Liver (tissue), 8 donors: ENCODE measurements at regions not wholly inside any gene's neighbourhood (a gene's known extent, or its start where the extent isn't known, plus 50 kb on each side); places are given as distances from the start of the nearest gene placed in this dataset.

Experiments used
- DNase-seq: peaks from one replicate; pipeline ENCODE4 v3.0.0-alpha.2; 2017; ENCODE audit warnings: low spot score
- H3K27ac ChIP-seq, 2 donors: one replicate each; pipeline ENCODE4 v1.7.0; 2013; ENCODE audit warnings: inconsistent platforms in 2 of 2, low read length in 2 of 2, control low read depth in 1 of 2, low read depth in 1 of 2, mild to moderate bottlenecking in 1 of 2
- H3K27me3 ChIP-seq, 4 donors: one replicate each; pipeline versions ENCODE4 v1.6.1 to v1.7.0; 2013; ENCODE audit warnings: low read length in 3 of 4, inconsistent platforms in 1 of 4, mild to moderate bottlenecking in 1 of 4, moderate library complexity in 1 of 4; ENCODE audit not compliant: control insufficient read depth in 4 of 4, insufficient read depth in 4 of 4
- H3K36me3 ChIP-seq, 4 donors: one replicate each; pipeline versions ENCODE4 v1.6.1 to v1.7.0; 2013; ENCODE audit warnings: low read length in 3 of 4, mild to moderate bottlenecking in 3 of 4, low read depth in 1 of 4, moderate library complexity in 1 of 4; ENCODE audit not compliant: control insufficient read depth in 4 of 4, insufficient read depth in 3 of 4
- H3K4me1 ChIP-seq, 4 donors: one replicate each; pipeline versions ENCODE4 v1.6.1 to v1.7.0; 2013; ENCODE audit warnings: low read length in 3 of 4, mild to moderate bottlenecking in 3 of 4, moderate library complexity in 1 of 4; ENCODE audit not compliant: control insufficient read depth in 4 of 4, insufficient read depth in 4 of 4
- H3K4me3 ChIP-seq, 3 donors: one replicate each; pipeline versions ENCODE4 v1.6.1 to v1.7.0; 2013; ENCODE audit warnings: low read length in 3 of 3, control low read depth in 1 of 3, low read depth in 1 of 3, mild to moderate bottlenecking in 1 of 3
- H3K9ac ChIP-seq, 2 donors: one replicate each; pipeline ENCODE4 v1.7.0; 2013; ENCODE audit warnings: low read length in 2 of 2, mild to moderate bottlenecking in 2 of 2, moderate library complexity in 2 of 2, control low read depth in 1 of 2, low read depth in 1 of 2
- H3K9me3 ChIP-seq, 4 donors: one replicate each; pipeline versions ENCODE4 v1.6.1 to v1.7.0; 2013; ENCODE audit warnings: low read length in 3 of 4; ENCODE audit not compliant: control insufficient read depth in 4 of 4
- ATF3 ChIP-seq: IDR thresholded peaks from 2 replicates; pipeline ENCODE4 v1.6.1; 2016; ENCODE audit warnings: antibody characterized with exemption
- CTCF ChIP-seq: fragments of 150-350 bp; IDR thresholded peaks from 2 replicates; pipeline ENCODE4 v1.5.1; 2017; ENCODE audit warnings: improper control_type of control experiment, low read depth, low read length; ENCODE audit not compliant: missing input control
- EGR1 ChIP-seq, 2 donors: IDR thresholded peaks; 2 replicates each; pipeline ENCODE4 v1.6.1; 2016 to 2018; ENCODE audit warnings: antibody characterized with exemption in 2 of 2, low read depth in 2 of 2
- FOXA1 ChIP-seq: IDR thresholded peaks from 2 replicates; pipeline ENCODE4 v1.6.1; 2016; ENCODE audit warnings: antibody characterized with exemption
- GABPA ChIP-seq, 2 donors: IDR thresholded peaks in 1 of 2; conservative IDR thresholded peaks in 1 of 2; 2 replicates each; pipeline ENCODE4 v1.6.1; 2016; ENCODE audit warnings: antibody characterized with exemption in 2 of 2, mild to moderate bottlenecking in 1 of 2, moderate library complexity in 1 of 2
- HNF4A ChIP-seq, 2 donors: conservative IDR thresholded peaks; 2 replicates each; pipeline ENCODE4 v1.6.1; 2016; ENCODE audit warnings: antibody characterized with exemption in 2 of 2, mild to moderate bottlenecking in 2 of 2
- JUND ChIP-seq, 2 donors: IDR thresholded peaks; 2 replicates each; pipeline ENCODE4 v1.6.1; 2016; ENCODE audit warnings: antibody characterized with exemption in 2 of 2
- NR2F2 ChIP-seq: IDR thresholded peaks from 2 replicates; pipeline ENCODE4 v1.6.1; 2016; ENCODE audit warnings: antibody characterized with exemption
- RAD21 ChIP-seq, 2 donors: IDR thresholded peaks; 2 replicates each; pipeline ENCODE4 v1.6.1; 2016; ENCODE audit warnings: antibody characterized with exemption in 2 of 2, mild to moderate bottlenecking in 2 of 2
- REST ChIP-seq: IDR thresholded peaks from 2 replicates; pipeline ENCODE4 v1.6.1; 2016; ENCODE audit warnings: antibody characterized with exemption, mild to moderate bottlenecking
- RXRA ChIP-seq, 2 donors: IDR thresholded peaks; 2 replicates each; pipeline ENCODE4 v1.6.1; 2017 to 2018; ENCODE audit warnings: antibody characterized with exemption in 2 of 2, mild to moderate bottlenecking in 1 of 2
- SP1 ChIP-seq: IDR thresholded peaks from 2 replicates; pipeline ENCODE4 v1.6.1; 2018; ENCODE audit warnings: antibody characterized with exemption, mild to moderate bottlenecking
- TAF1 ChIP-seq: conservative IDR thresholded peaks from 2 replicates; pipeline ENCODE4 v1.6.1; 2016; ENCODE audit warnings: antibody characterized with exemption, mild to moderate bottlenecking
- YY1 ChIP-seq: IDR thresholded peaks from 2 replicates; pipeline ENCODE4 v1.6.1; 2016; ENCODE audit warnings: antibody characterized with exemption, mild to moderate bottlenecking
- ZBTB33 ChIP-seq: IDR thresholded peaks from 2 replicates; pipeline ENCODE4 v1.6.1; 2016; ENCODE audit warnings: antibody characterized with exemption
- WGBS: extraction: QIAGEN DNeasy Blood & Tissue Kit; methylation state at CpG from one replicate; pipeline ENCODE4 v1.1.7; 2013; 5-methylcytosine and 5-hydroxymethylcytosine counted together
- donor health status: healthy.
- donor health status: healthy.
- donor health status: healthy.
- donor health status: healthy.
- donor health status: healthy.

- H3K4me3 ChIP-seq = no peak overlapping the region
- DNase-seq = no peak
- H3K9me3 ChIP-seq = peaks cover 0 to 4% (median 0%) of the 10 kb centered on the region in 4 donors
- TF ChIP-seq ATF3 = no peak
- no peak for TF ChIP-seq HNF4A (conservative IDR thresholded peaks at IDR 0.05)
- TF ChIP-seq TAF1 = no peak
- TF ChIP-seq JUND (IDR thresholded peaks at IDR 0.05) = no peak
- H3K27ac ChIP-seq = no peak overlapping the region
- peaks cover 0 to 3% (median 0%) of the 10 kb centered on the region in 4 donors for H3K27me3 ChIP-seq
- no peak overlapping the region for H3K9ac ChIP-seq
- no peaks in the 10 kb centered on the region for H3K4me1 ChIP-seq
- H3K36me3 ChIP-seq = no peaks in the 10 kb centered on the region
- WGBS = 78% methylated on average over 5 of the region's 5 CpGs
These were observed 78.3 kb upstream of the LMO4 start for GRCh38 chr1:87250336-87250735.

- Histone ChIP-seq H3K27ac (no peak overlapping the region), H3K9me3 (peaks cover 0 to 4% (median 0%) of the 10 kb centered on the region in 4 donors), H3K4me3 (no peak overlapping the region), H3K27me3 (no peaks in the 10 kb centered on the region), H3K36me3 (no peaks in the 10 kb centered on the region), H3K4me1 (no peaks in the 10 kb centered on the region), H3K9ac (no peak overlapping the region)
- DNase-seq = no peak
- WGBS = 80% methylated on average over 2 of the region's 2 CpGs
- TF ChIP-seq CTCF (no peak), HNF4A (conservative IDR thresholded peaks at IDR 0.05) (no peak), YY1 (no peak), RXRA (IDR thresholded peaks at IDR 0.05) (no peak), FOXA1 (no peak), ATF3 (no peak), SP1 (no peak), TAF1 (no peak), EGR1 (IDR thresholded peaks at IDR 0.05; ENCODE audit: low read depth in 2 of 2) (no peak), ZBTB33 (no peak), GABPA (IDR thresholded peaks at IDR 0.05 in 1 of 2, conservative IDR thresholded peaks at IDR 0.05 in 1 of 2) (no peak), NR2F2 (no peak), RAD21 (IDR thresholded peaks at IDR 0.05) (no peak), REST (no peak)
These were observed 76.3 kb upstream of the LMO4 start for GRCh38 chr1:87252406-87252805.
